ENCODE measurements at regions not wholly inside any gene's neighbourhood (a gene's known extent, or its start where the extent isn't known, plus 50 kb on each side); places are given as distances from the start of the nearest gene placed in this dataset.
A peak's percentile ranks its signal among the peaks of the same experiment; 100 is the strongest.

- ChIA-PET POLR2A (interaction anchor here (1.0 kb wide), 1 partner anchor 12 kb away, joined by 3 read pairs; no protein-coding TSS in a partner anchor), CTCF (interaction anchor here (0.6 to 1.7 kb wide), 6 partner anchors 225 to 1486 kb away, joined by 3 to 4 read pairs (median 4); no protein-coding TSS in a partner anchor)
- BruUV-seq (replicated peaks) = no TSS peak
- no peak overlapping the region for H3K27ac Mint-ChIP-seq (ENCODE audit: low read depth, unreplicated experiment)
- no peaks in the 10 kb centered on the region for H3K9me3 Mint-ChIP-seq (ENCODE audit: unreplicated experiment)
- no peaks in the 10 kb centered on the region for H3K4me1 Mint-ChIP-seq (ENCODE audit: insufficient read depth, unreplicated experiment)
- H3K4me3 Mint-ChIP-seq (ENCODE audit: unreplicated experiment) = no peak overlapping the region
- peaks cover 4% of the 10 kb centered on the region for H3K36me3 Mint-ChIP-seq (ENCODE audit: insufficient read depth, unreplicated experiment)
- TF ChIP-seq CTCF (IDR thresholded peaks at IDR 0.05; ENCODE audit: unreplicated experiment) = no peak
- H3K27me3 Mint-ChIP-seq (ENCODE audit: insufficient read depth, unreplicated experiment) = peaks cover 35% of the 10 kb centered on the region
- intact Hi-C loops (cut with micrococcal nuclease) = no loop called here
- DNase-seq (ENCODE audit: unreplicated experiment) = no peak
Observed at GRCh38 chr4:84164201-84164600, 334.9 kb downstream of the NKX6-1 start.

GRCh38 chr4:84159762-84160161, 339.3 kb downstream of the NKX6-1 start:
- Mint-ChIP-seq H3K4me1 (ENCODE audit: insufficient read depth, unreplicated experiment) (no peaks in the 10 kb centered on the region), H3K27me3 (ENCODE audit: insufficient read depth, unreplicated experiment) (peaks cover 71% of the 10 kb centered on the region), H3K9me3 (ENCODE audit: unreplicated experiment) (no peaks in the 10 kb centered on the region), H3K27ac (ENCODE audit: low read depth, unreplicated experiment) (no peak overlapping the region), H3K4me3 (ENCODE audit: unreplicated experiment) (no peak overlapping the region), H3K36me3 (ENCODE audit: insufficient read depth, unreplicated experiment) (peaks cover 4% of the 10 kb centered on the region)
- CTCF ChIA-PET = interaction anchor here (0.7 to 1.6 kb wide), 3 partner anchors 9 to 383 kb away, joined by 3 read pairs; no protein-coding TSS in a partner anchor
- DNase-seq (ENCODE audit: unreplicated experiment) = peak; percentile 40
- no TSS peak for BruUV-seq (replicated peaks)
- POLR2A ChIA-PET = interaction anchor here (0.5 kb wide), 1 partner anchor 372 kb away, joined by 3 read pairs; no protein-coding TSS in a partner anchor
- intact Hi-C loops (cut with micrococcal nuclease) = no loop called here
- TF ChIP-seq CTCF (IDR thresholded peaks at IDR 0.05; ENCODE audit: unreplicated experiment) = peak; percentile 12

GRCh38 chr4:84158670-84159069, 340.4 kb downstream of the NKX6-1 start:
- BruUV-seq (replicated peaks) = no TSS peak
- no peak for DNase-seq (ENCODE audit: unreplicated experiment)
- Mint-ChIP-seq H3K4me1 (ENCODE audit: insufficient read depth, unreplicated experiment) (no peaks in the 10 kb centered on the region), H3K27ac (ENCODE audit: low read depth, unreplicated experiment) (no peak overlapping the region), H3K36me3 (ENCODE audit: insufficient read depth, unreplicated experiment) (peaks cover 4% of the 10 kb centered on the region), H3K4me3 (ENCODE audit: unreplicated experiment) (no peak overlapping the region), H3K9me3 (ENCODE audit: unreplicated experiment) (no peaks in the 10 kb centered on the region), H3K27me3 (ENCODE audit: insufficient read depth, unreplicated experiment) (peaks cover 82% of the 10 kb centered on the region)
- ChIA-PET CTCF (interaction anchor here (0.5 to 1.6 kb wide), 10 partner anchors 8 to 1872 kb away, joined by 3 to 4 read pairs (median 3); no protein-coding TSS in a partner anchor), POLR2A (interaction anchor here (0.7 kb wide), 1 partner anchor 199 kb away, joined by 5 read pairs; no protein-coding TSS in a partner anchor)
- intact Hi-C loops (cut with micrococcal nuclease) = no loop called here
- TF ChIP-seq CTCF (IDR thresholded peaks at IDR 0.05; ENCODE audit: unreplicated experiment) = no peak

GRCh38 chr4:84151574-84151973, 347.5 kb downstream of the NKX6-1 start:
- BruUV-seq (replicated peaks) = no TSS peak
- no peaks in the 10 kb centered on the region for H3K36me3 Mint-ChIP-seq (ENCODE audit: insufficient read depth, unreplicated experiment)

More at GRCh38 chr4:84151574-84151973, 347.5 kb downstream of the NKX6-1 start:
- intact Hi-C loops (cut with micrococcal nuclease) = loop anchor here (5.0 kb wide), 1 partner anchor 106 kb away; no protein-coding TSS in a partner anchor
- TF ChIP-seq CTCF (IDR thresholded peaks at IDR 0.05; ENCODE audit: unreplicated experiment) = no peak
- no peaks in the 10 kb centered on the region for H3K4me1 Mint-ChIP-seq (ENCODE audit: insufficient read depth, unreplicated experiment)
- peaks cover 37% of the 10 kb centered on the region for H3K27me3 Mint-ChIP-seq (ENCODE audit: insufficient read depth, unreplicated experiment)
- H3K9me3 Mint-ChIP-seq (ENCODE audit: unreplicated experiment) = no peaks in the 10 kb centered on the region
- DNase-seq (ENCODE audit: unreplicated experiment) = peak; percentile 26
- no peak overlapping the region for H3K4me3 Mint-ChIP-seq (ENCODE audit: unreplicated experiment)
- H3K27ac Mint-ChIP-seq (ENCODE audit: low read depth, unreplicated experiment) = no peak overlapping the region
- CTCF ChIA-PET = interaction anchor here (0.6 to 2.0 kb wide), 12 partner anchors 8 to 506 kb away, joined by 3 to 5 read pairs (median 3); no protein-coding TSS in a partner anchor
- POLR2A ChIA-PET = interaction anchor here (0.6 to 1.3 kb wide), 2 partner anchors 13 to 1569 kb away, joined by 3 to 4 read pairs; no protein-coding TSS in a partner anchor

Measured in MCF 10A (cell line).